Osteoblast (primary cell): ENCODE measurements at regions not wholly inside any gene's neighbourhood (a gene's known extent, or its start where the extent isn't known, plus 50 kb on each side); places are given as distances from the start of the nearest gene placed in this dataset.

Source experiments
- DNase-seq: peaks from one replicate; pipeline ENCODE4 v3.0.0; 2011; ENCODE audit warnings: low spot score, mixed read lengths; ENCODE audit not compliant: insufficient read length; ENCODE audit errors: missing footprints
- H2AFZ ChIP-seq: 2 replicates; pipeline ENCODE4 v1.6.0; 2011; ENCODE audit warnings: mild to moderate bottlenecking, low read length
- H3K27ac ChIP-seq: 2 replicates; pipeline ENCODE4 v1.5.1; 2011; ENCODE audit warnings: mild to moderate bottlenecking, low read depth, low read length, moderate library complexity
- H3K27me3 ChIP-seq: 2 replicates; pipeline ENCODE4 v1.6.0; 2012; ENCODE audit warnings: mild to moderate bottlenecking, control low read depth, inconsistent platforms, low read length, moderate library complexity; ENCODE audit not compliant: insufficient read depth
- H3K36me3 ChIP-seq: 2 replicates; pipeline ENCODE4 v1.5.1; 2011; ENCODE audit warnings: mild to moderate bottlenecking, low read length, control low read depth, moderate library complexity; ENCODE audit not compliant: insufficient read depth
- H3K4me1 ChIP-seq: 2 replicates; pipeline ENCODE4 v1.5.1; 2011; ENCODE audit warnings: mild to moderate bottlenecking, low read length, control low read depth, moderate library complexity; ENCODE audit not compliant: insufficient read depth
- H3K4me2 ChIP-seq: 2 replicates; pipeline ENCODE4 v1.6.0; 2011; ENCODE audit warnings: mild to moderate bottlenecking, low read length; ENCODE audit not compliant: insufficient read depth
- H3K4me3 ChIP-seq: fragments of 200-600 bp; sonication (generic); 3 replicates; pipeline ENCODE4 v1.5.1; 2012; ENCODE audit warnings: mild to moderate bottlenecking, low read length, inconsistent platforms; ENCODE audit not compliant: insufficient read depth
- H3K79me2 ChIP-seq: 2 replicates; pipeline ENCODE4 v1.6.0; 2012; ENCODE audit warnings: mild to moderate bottlenecking, low read length, control low read depth, inconsistent platforms; ENCODE audit not compliant: insufficient read depth
- H3K9me3 ChIP-seq: 2 replicates; pipeline ENCODE4 v1.5.1; 2011; ENCODE audit warnings: low read depth, low read length, control low read depth
- H4K20me1 ChIP-seq: 2 replicates; pipeline ENCODE4 v1.6.0; 2012; ENCODE audit warnings: mild to moderate bottlenecking, low read length, control low read depth; ENCODE audit not compliant: insufficient read depth
- CTCF ChIP-seq: IDR thresholded peaks from 2 replicates; pipeline ENCODE4 v1.5.1; 2011; ENCODE audit warnings: mild to moderate bottlenecking, low read depth, low read length, moderate library complexity; ENCODE audit errors: extremely low read depth

- Histone ChIP-seq H2AFZ (no peak overlapping the region), H4K20me1 (no peaks in the 10 kb centered on the region), H3K4me3 (no peak overlapping the region), H3K79me2 (no peaks in the 10 kb centered on the region), H3K36me3 (no peaks in the 10 kb centered on the region), H3K4me1 (no peaks in the 10 kb centered on the region), H3K9me3 (peaks cover 5% of the 10 kb centered on the region), H3K27me3 (no peaks in the 10 kb centered on the region), H3K4me2 (no peak overlapping the region), H3K27ac (no peak overlapping the region)
- DNase-seq = no peak
- TF ChIP-seq CTCF = no peak
Observed at GRCh38 chr18:30622635-30623034, 419.9 kb downstream of the DSC3 start.

- no peak for TF ChIP-seq CTCF
- peaks cover 5% of the 10 kb centered on the region for H3K9me3 ChIP-seq
- no peak overlapping the region for H3K4me2 ChIP-seq
- no peaks in the 10 kb centered on the region for H3K36me3 ChIP-seq
- no peak overlapping the region for H3K27ac ChIP-seq
- no peaks in the 10 kb centered on the region for H3K4me1 ChIP-seq
- H2AFZ ChIP-seq = no peak overlapping the region
- H4K20me1 ChIP-seq = no peaks in the 10 kb centered on the region
- no peak overlapping the region for H3K4me3 ChIP-seq
- no peaks in the 10 kb centered on the region for H3K27me3 ChIP-seq
- peak; percentile 22 for DNase-seq
- no peaks in the 10 kb centered on the region for H3K79me2 ChIP-seq
Observed at GRCh38 chr18:30622104-30622503, 420.4 kb downstream of the DSC3 start.

DNA sequence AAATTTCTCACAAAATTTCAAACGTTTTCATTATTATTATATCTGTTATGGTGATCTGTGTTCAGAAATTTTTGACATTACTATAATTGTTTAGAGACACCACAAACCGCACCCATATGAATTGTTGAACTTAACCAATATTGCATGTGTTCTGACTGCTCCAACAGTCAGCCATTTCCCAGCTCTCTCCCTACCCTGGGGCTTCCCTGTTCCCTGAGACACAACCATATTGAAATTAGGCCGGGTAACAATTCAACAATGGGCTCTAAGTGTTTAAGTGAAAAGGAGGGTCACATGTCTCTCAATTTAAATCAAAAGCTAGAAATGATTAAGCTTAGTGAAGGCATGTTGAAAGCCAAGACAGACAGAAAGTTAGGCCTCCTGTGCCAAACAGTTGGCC is 424.0 kb downstream of the DSC3 start:
- H3K27ac ChIP-seq = no peak overlapping the region

DNA sequence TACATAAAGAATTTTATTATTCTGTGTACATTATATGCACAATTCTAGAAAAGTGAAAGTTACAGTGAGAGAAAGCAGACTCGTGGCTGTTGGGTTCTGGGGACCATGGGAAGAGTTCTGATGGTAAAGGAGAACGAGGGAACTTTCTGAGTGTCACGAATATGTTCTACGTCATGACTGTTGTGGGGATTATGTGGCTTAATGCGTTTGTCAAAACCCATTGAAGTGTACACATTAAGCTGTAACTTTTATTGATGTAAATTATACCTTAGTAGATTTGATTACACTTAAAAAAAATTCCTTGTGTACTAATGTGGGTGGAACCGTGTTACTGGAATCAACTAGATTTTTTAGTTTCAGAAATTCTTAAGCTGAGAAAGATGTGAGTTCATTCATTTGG is 426.1 kb downstream of the DSC3 start:
- no peaks in the 10 kb centered on the region for H3K79me2 ChIP-seq
- no peaks in the 10 kb centered on the region for H3K4me1 ChIP-seq
- H3K27me3 ChIP-seq = no peaks in the 10 kb centered on the region
- H3K4me3 ChIP-seq = no peak overlapping the region
- H3K9me3 ChIP-seq = no peaks in the 10 kb centered on the region
- no peak overlapping the region for H3K4me2 ChIP-seq
- TF ChIP-seq CTCF = no peak
- no peak for DNase-seq
- H3K36me3 ChIP-seq = no peaks in the 10 kb centered on the region
- H3K27ac ChIP-seq = no peak overlapping the region
- no peak overlapping the region for H2AFZ ChIP-seq
- no peaks in the 10 kb centered on the region for H4K20me1 ChIP-seq

More for the DNA sequence above, 424.0 kb downstream of the DSC3 start:
- H2AFZ ChIP-seq = no peak overlapping the region
- no peaks in the 10 kb centered on the region for H3K36me3 ChIP-seq
- H3K27me3 ChIP-seq = no peaks in the 10 kb centered on the region
- no peak for DNase-seq
- TF ChIP-seq CTCF = no peak
- no peaks in the 10 kb centered on the region for H3K4me1 ChIP-seq
- H3K79me2 ChIP-seq = no peaks in the 10 kb centered on the region
- no peaks in the 10 kb centered on the region for H4K20me1 ChIP-seq
- no peak overlapping the region for H3K4me2 ChIP-seq
- no peaks in the 10 kb centered on the region for H3K9me3 ChIP-seq
- no peak overlapping the region for H3K4me3 ChIP-seq
